T-cell (primary cell): ENCODE measurements at regions not wholly inside any gene's neighbourhood (a gene's known extent, or its start where the extent isn't known, plus 50 kb on each side); places are given as distances from the start of the nearest gene placed in this dataset.

Source experiments
- ATAC-seq, 4 experiments: fragments of 200-7000 bp in 3 of 4; fragments of 150-1000 bp in 1 of 4; cut with Tn5 transposase; replicated peaks in 1 of 4; 1 replicate in 3 of 4; 2 replicates in 1 of 4; pipeline ENCODE4 v1.10.0; 2021; ENCODE audit warnings: moderate library complexity in 3 of 4, mild to moderate bottlenecking in 2 of 4, moderate number of reproducible peaks in 1 of 4
- CTCF ChIA-PET, 2 donors: fragments of 300-600 bp; sonication (Branson Sonifier 250); formaldehyde crosslinking; loops; one replicate each; lab custom pipeline; 2022; ENCODE audit warnings: antibody characterized with exemption in 2 of 2; lab: Charles Lee
- POLR2A ChIA-PET, 2 donors: fragments of 300-600 bp; sonication (Branson Sonifier 250); formaldehyde crosslinking; loops; one replicate each; lab custom pipeline; 2022; ENCODE audit warnings: antibody characterized with exemption in 2 of 2; lab: Charles Lee
- DNase-seq, 35 experiments: peaks; one replicate each; pipeline versions ENCODE4 v3.0.0 to v3.0.0-alpha.2; 2013 to 2023
- H3K27ac ChIP-seq: one replicate; pipeline ENCODE4 v1.5.1; 2013; ENCODE audit warnings: low read length
- H3K27me3 ChIP-seq, 2 experiments: replicated peaks in 1 of 2; 1 replicate in 1 of 2; 2 replicates in 1 of 2; pipeline versions ENCODE4 v1.6.1 to v1.7.0; 2013; ENCODE audit warnings: low read length in 1 of 2, mixed read lengths in 1 of 2; ENCODE audit not compliant: control insufficient read depth in 2 of 2, insufficient read depth in 2 of 2; ENCODE audit errors: extremely low read depth in 1 of 2
- H3K36me3 ChIP-seq, 2 donors: 1 replicate in 1 of 2; 2 replicates in 1 of 2; pipeline versions ENCODE4 v1.6.1 to v1.7.0; 2013; ENCODE audit warnings: low read length in 1 of 2; ENCODE audit not compliant: control insufficient read depth in 2 of 2, insufficient read depth in 1 of 2; ENCODE audit errors: extremely low read depth in 1 of 2
- H3K4me1 ChIP-seq, 2 experiments: 1 replicate in 1 of 2; 2 replicates in 1 of 2; pipeline versions ENCODE4 v1.6.1 to v1.7.0; 2013; ENCODE audit warnings: low read length in 2 of 2, mixed read lengths in 1 of 2; ENCODE audit not compliant: insufficient read depth in 2 of 2, control insufficient read depth in 1 of 2; ENCODE audit errors: extremely low read depth in 1 of 2
- H3K4me3 ChIP-seq, 2 donors: 1 replicate in 1 of 2; 2 replicates in 1 of 2; pipeline versions ENCODE4 v1.5.1 to v1.7.0; 2013; ENCODE audit warnings: mild to moderate bottlenecking in 2 of 2, low read length in 1 of 2, moderate library complexity in 1 of 2; ENCODE audit not compliant: control insufficient read depth in 1 of 2; ENCODE audit errors: extremely low read depth in 1 of 2
- H3K9me3 ChIP-seq: 2 replicates; pipeline ENCODE4 v1.7.0; 2013
- H3K27ac Mint-ChIP-seq, 2 donors: one replicate each; pipeline ENCODE4 v1.8.0; 2020 to 2021; ENCODE audit warnings: mild to moderate bottlenecking in 2 of 2, mixed read lengths in 2 of 2
- H3K27me3 Mint-ChIP-seq, 2 donors: one replicate each; pipeline ENCODE4 v1.8.0; 2021 to 2022; ENCODE audit warnings: mixed read lengths in 2 of 2
- H3K36me3 Mint-ChIP-seq: one replicate; pipeline ENCODE4 v1.8.0; 2021; ENCODE audit warnings: mixed read lengths
- H3K4me1 Mint-ChIP-seq, 3 donors: one replicate each; pipeline ENCODE4 v1.8.0; 2020 to 2022; ENCODE audit warnings: mixed read lengths in 3 of 3, mild to moderate bottlenecking in 1 of 3
- H3K4me3 Mint-ChIP-seq, 3 donors: one replicate each; pipeline ENCODE4 v1.8.0; 2020 to 2022; ENCODE audit warnings: mild to moderate bottlenecking in 3 of 3, mixed read lengths in 3 of 3, moderate library complexity in 3 of 3
- H3K9me3 Mint-ChIP-seq, 3 donors: one replicate each; pipeline ENCODE4 v1.8.0; 2020 to 2022; ENCODE audit warnings: mixed read lengths in 3 of 3
- WGBS: methylation state at CpG from one replicate; pipeline ENCODE4 v1.1.5; 2013; ENCODE audit warnings: missing lambda C conversion rate; ENCODE audit not compliant: insufficient coverage; 5-methylcytosine and 5-hydroxymethylcytosine counted together

GRCh38 chr2:39522518-39522877 lies 85.4 kb upstream of the MAP4K3 start:
- no peak overlapping the region for H3K27ac ChIP-seq
- POLR2A ChIA-PET: no interaction called here
- Mint-ChIP-seq H3K27ac (no peak overlapping the region), H3K36me3 (peaks cover 9% of the 10 kb centered on the region), H3K9me3 (peaks cover 0 to 6% (median 5%) of the 10 kb centered on the region in 3 donors), H3K27me3 (no peaks in the 10 kb centered on the region), H3K4me1 (peaks cover 0 to 3% (median 0%) of the 10 kb centered on the region in 3 donors), H3K4me3 (no peak overlapping the region)
- peaks cover 0 to 3% of the 10 kb centered on the region in 2 donors for H3K36me3 ChIP-seq
- 91% methylated on average over 1 of the region's 2 CpGs for WGBS
- H3K9me3 ChIP-seq: no peaks in the 10 kb centered on the region
- no peak overlapping the region for H3K4me3 ChIP-seq
- no peak for ATAC-seq
- no peak for DNase-seq
- H3K27me3 ChIP-seq: no peaks in the 10 kb centered on the region
- no peaks in the 10 kb centered on the region for H3K4me1 ChIP-seq
- CTCF ChIA-PET: no interaction called here

DNA sequence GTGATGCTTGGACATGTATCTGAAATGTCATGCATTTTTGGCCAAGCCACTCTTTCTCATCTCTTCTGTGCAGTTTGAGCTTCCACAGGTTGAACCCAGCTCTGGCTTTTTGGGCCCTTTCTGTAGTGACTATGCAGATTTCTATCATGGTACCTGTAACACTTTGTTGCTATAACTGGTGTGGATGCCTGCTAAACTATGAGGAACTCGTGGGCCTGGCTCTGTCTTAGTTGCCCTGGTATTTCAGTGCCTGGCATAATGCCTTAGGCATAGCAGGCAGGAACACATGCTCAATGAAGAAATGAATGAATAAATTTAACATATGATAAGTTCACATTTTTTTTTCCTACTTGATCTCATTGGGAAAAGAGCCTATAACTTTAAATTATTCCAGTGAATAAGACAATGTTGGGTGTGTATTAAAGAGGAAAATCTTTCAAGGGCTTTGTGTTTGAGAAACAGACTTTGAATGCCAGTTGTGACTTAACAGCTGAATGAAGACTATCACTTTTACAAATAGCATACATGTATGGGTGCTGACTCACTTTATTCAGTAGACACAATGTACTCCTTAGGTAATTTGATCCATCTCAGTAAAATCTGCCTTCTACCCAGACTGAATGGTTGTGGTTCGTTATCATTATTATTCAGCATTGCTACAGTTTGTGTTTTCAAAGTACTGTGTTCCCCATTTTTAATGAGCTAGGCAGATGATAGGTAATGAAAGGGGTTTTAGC lies 86.4 kb upstream of the MAP4K3 start:
- POLR2A ChIA-PET: no interaction called here
- CTCF ChIA-PET: no interaction called here
- peaks cover 0 to 3% of the 10 kb centered on the region in 2 donors for H3K36me3 ChIP-seq
- Mint-ChIP-seq H3K27me3 (no peaks in the 10 kb centered on the region), H3K9me3 (peaks cover 0 to 6% (median 5%) of the 10 kb centered on the region in 3 donors), H3K4me1 (peaks cover 0 to 3% (median 0%) of the 10 kb centered on the region in 3 donors), H3K27ac (no peak overlapping the region), H3K4me3 (no peak overlapping the region), H3K36me3 (peaks cover 9% of the 10 kb centered on the region)
- H3K9me3 ChIP-seq: no peaks in the 10 kb centered on the region
- H3K27me3 ChIP-seq: no peaks in the 10 kb centered on the region
- H3K4me1 ChIP-seq: no peaks in the 10 kb centered on the region
- no peak overlapping the region for H3K4me3 ChIP-seq
- H3K27ac ChIP-seq: no peak overlapping the region
- ATAC-seq: no peak
- no peak for DNase-seq
- WGBS: no CpG with 5 or more reads among the region's 2 CpGs

DNA sequence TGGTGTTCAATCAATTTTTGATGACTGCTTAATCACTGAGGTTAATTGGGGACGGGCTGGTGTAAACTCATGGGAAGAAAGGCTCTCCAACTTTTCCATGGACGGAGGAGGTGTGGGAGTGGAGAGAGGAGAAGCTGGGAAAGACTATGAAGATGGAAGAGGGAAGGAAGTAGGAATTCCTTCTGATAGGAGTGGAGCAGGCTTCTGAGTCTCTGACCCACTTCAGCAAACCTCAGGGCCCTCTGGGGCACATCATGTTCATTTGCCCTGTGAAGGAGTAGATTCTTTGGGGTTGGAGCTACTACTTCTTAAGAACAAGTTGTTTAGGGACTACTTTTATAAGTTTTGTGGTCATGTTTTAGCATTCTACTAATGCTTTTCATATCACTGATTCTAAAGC lies 87.0 kb upstream of the MAP4K3 start:
- peaks cover 0 to 6% (median 5%) of the 10 kb centered on the region in 3 donors for H3K9me3 Mint-ChIP-seq
- Histone ChIP-seq H3K27me3 (no peaks in the 10 kb centered on the region), H3K4me3 (no peak overlapping the region), H3K4me1 (no peaks in the 10 kb centered on the region), H3K9me3 (no peaks in the 10 kb centered on the region), H3K27ac (no peak overlapping the region), H3K36me3 (peaks cover 0 to 3% of the 10 kb centered on the region in 2 donors)
- H3K4me3 Mint-ChIP-seq: no peak overlapping the region
- ChIA-PET CTCF (interaction anchor here (0.6 kb wide), 2 partner anchors 136 to 416 kb away, joined by 3 to 5 read pairs; no protein-coding TSS in a partner anchor), POLR2A (no interaction called here)
- H3K27ac Mint-ChIP-seq: no peak overlapping the region
- 89% methylated on average over 1 of the region's 2 CpGs for WGBS
- peaks cover 9% of the 10 kb centered on the region for H3K36me3 Mint-ChIP-seq
- no peaks in the 10 kb centered on the region for H3K27me3 Mint-ChIP-seq
- DNase-seq: no peak
- peaks cover 0 to 3% (median 0%) of the 10 kb centered on the region in 3 donors for H3K4me1 Mint-ChIP-seq
- no peak for ATAC-seq

- Mint-ChIP-seq H3K4me3 (no peak overlapping the region), H3K36me3 (peaks cover 9% of the 10 kb centered on the region), H3K27me3 (no peaks in the 10 kb centered on the region), H3K27ac (no peak overlapping the region), H3K9me3 (peaks cover 0 to 6% (median 5%) of the 10 kb centered on the region in 3 donors), H3K4me1 (peaks cover 0 to 3% (median 0%) of the 10 kb centered on the region in 3 donors)
- DNase-seq (no peak), ATAC-seq (no peak)
- CTCF ChIA-PET: interaction anchor here (0.6 kb wide), 2 partner anchors 135 to 415 kb away, joined by 3 to 5 read pairs; no protein-coding TSS in a partner anchor
- H3K27me3 ChIP-seq: no peaks in the 10 kb centered on the region
- no peak overlapping the region for H3K4me3 ChIP-seq
- no peak overlapping the region for H3K27ac ChIP-seq
- H3K36me3 ChIP-seq: peaks cover 0 to 3% of the 10 kb centered on the region in 2 donors
- no peaks in the 10 kb centered on the region for H3K9me3 ChIP-seq
- H3K4me1 ChIP-seq: no peaks in the 10 kb centered on the region
- WGBS: 36% methylated on average over 1 of the region's 7 CpGs
- POLR2A ChIA-PET: no interaction called here
These were observed 87.9 kb upstream of the MAP4K3 start for GRCh38 chr2:39524756-39525635.

DNA sequence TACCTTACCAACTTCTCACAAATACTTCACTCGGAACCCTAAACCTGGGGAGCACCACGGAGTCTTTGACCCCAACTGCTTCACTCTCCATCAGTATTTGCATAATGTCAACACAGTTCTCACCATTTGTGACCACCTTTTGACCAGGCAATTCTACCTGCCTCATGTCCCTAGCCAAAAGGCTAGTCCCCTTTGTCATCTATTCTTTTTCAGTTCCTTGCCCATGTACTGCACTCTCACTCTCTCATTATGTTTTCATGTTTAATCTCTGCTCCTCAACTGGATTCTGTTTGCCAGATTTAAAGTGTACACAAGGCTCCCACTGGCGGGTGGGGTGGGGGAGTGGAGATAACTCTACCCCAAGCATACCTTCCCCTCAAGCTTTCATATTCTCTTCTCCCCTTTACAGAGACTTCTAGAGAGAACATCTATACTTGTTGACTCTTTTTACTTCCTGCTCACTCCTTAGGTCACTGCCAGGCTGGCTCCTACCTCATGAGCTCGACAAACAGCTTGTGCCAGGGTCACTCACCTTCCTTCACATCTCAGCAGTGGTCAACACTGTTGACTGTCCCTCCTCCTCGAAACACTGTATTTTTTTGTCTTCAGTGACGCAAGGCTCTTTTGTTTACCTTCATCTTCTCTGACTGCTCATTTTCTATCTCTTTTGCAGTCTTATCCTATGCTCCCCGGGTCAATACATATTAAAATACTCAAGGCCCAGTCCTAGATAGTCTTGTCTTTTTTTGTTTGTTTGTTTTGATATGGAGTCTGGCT lies 88.7 kb upstream of the MAP4K3 start:
- Mint-ChIP-seq H3K4me1 (peaks cover 0 to 3% (median 0%) of the 10 kb centered on the region in 3 donors), H3K36me3 (peaks cover 9% of the 10 kb centered on the region), H3K27ac (no peak overlapping the region), H3K4me3 (no peak overlapping the region), H3K9me3 (peaks cover 0 to 6% (median 5%) of the 10 kb centered on the region in 3 donors), H3K27me3 (no peaks in the 10 kb centered on the region)
- ChIA-PET CTCF (no interaction called here), POLR2A (no interaction called here)
- peaks cover 0 to under 1% of the 10 kb centered on the region in 2 donors for H3K36me3 ChIP-seq
- H3K4me3 ChIP-seq: no peak overlapping the region
- DNase-seq (no peak), ATAC-seq (no peak)
- no peak overlapping the region for H3K27ac ChIP-seq
- no peaks in the 10 kb centered on the region for H3K4me1 ChIP-seq
- 85% methylated on average over 5 of the region's 7 CpGs for WGBS
- no peaks in the 10 kb centered on the region for H3K27me3 ChIP-seq
- no peaks in the 10 kb centered on the region for H3K9me3 ChIP-seq

DNA sequence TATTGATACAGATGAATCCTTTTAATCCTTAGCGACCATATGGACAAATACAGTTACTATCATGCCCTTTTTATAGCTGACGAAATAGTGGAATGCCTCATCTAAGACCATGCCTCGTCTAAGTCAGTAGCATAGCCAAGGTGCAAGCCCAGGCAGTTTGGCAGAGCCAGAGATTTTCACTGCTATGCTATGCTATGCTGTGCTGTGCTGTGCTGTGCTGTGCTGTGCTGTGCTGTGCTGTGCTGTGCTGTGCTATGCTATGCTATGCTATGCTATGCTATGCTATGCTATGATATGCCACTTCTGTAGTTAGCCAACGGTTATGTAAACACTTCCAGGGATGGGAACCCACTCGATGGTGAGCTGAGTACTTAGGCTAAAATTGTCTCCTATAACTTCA lies 91.6 kb upstream of the MAP4K3 start:
- WGBS: 69% methylated on average over 2 of the region's 5 CpGs

More for the DNA sequence above, 91.6 kb upstream of the MAP4K3 start:
- Mint-ChIP-seq H3K9me3 (no peaks in the 10 kb centered on the region), H3K4me1 (peaks cover 0 to 3% (median 0%) of the 10 kb centered on the region in 3 donors), H3K4me3 (no peak overlapping the region), H3K36me3 (no peaks in the 10 kb centered on the region), H3K27me3 (no peaks in the 10 kb centered on the region), H3K27ac (no peak overlapping the region)
- ATAC-seq (no peak), DNase-seq (no peak)
- Histone ChIP-seq H3K27ac (no peak overlapping the region), H3K36me3 (no peaks in the 10 kb centered on the region), H3K4me3 (no peak overlapping the region), H3K9me3 (no peaks in the 10 kb centered on the region), H3K4me1 (no peaks in the 10 kb centered on the region), H3K27me3 (peaks cover 0 to 3% of the 10 kb centered on the region in 2 experiments)
- ChIA-PET CTCF (no interaction called here), POLR2A (no interaction called here)
